Naive thymus-derived CD4-positive, alpha-beta T cell (primary cell): ENCODE measurements at regions not wholly inside any gene's neighbourhood (a gene's known extent, or its start where the extent isn't known, plus 50 kb on each side); places are given as distances from the start of the nearest gene placed in this dataset.

ENCODE experiments used
- ATAC-seq: fragments of 150-1000 bp; cut with Tn5 transposase; 2 replicates; pipeline ENCODE4 v1.10.0; 2021; ENCODE audit warnings: mild to moderate bottlenecking, moderate library complexity
- CTCF ChIA-PET: fragments of 350-600 bp; sonication (Branson Sonifier 250); formaldehyde crosslinking; loops from one replicate; lab custom pipeline; 2021; ENCODE audit warnings: antibody characterized with exemption; lab: Charles Lee
- POLR2A ChIA-PET: fragments of 350-600 bp; sonication (Branson Sonifier 250); formaldehyde crosslinking; loops from one replicate; lab custom pipeline; 2021; ENCODE audit warnings: antibody characterized with exemption, inconsistent platforms; lab: Charles Lee
- DNase-seq, 9 donors: peaks; one replicate each; pipeline versions ENCODE4 v3.0.0 to v3.0.0-alpha.2; 2020 to 2022; ENCODE audit warnings: mixed read lengths in 1 of 9
- H3K27ac ChIP-seq: one replicate; pipeline ENCODE4 v1.7.0; 2013; ENCODE audit warnings: mild to moderate bottlenecking, low read depth, low read length, moderate library complexity
- H3K27me3 ChIP-seq, 2 donors: one replicate each; pipeline ENCODE4 v1.7.0; 2013; ENCODE audit warnings: low read length in 2 of 2, mild to moderate bottlenecking in 2 of 2, moderate library complexity in 2 of 2; ENCODE audit not compliant: control insufficient read depth in 2 of 2, insufficient read depth in 2 of 2
- H3K36me3 ChIP-seq, 3 experiments: 1 replicate in 2 of 3; 2 replicates in 1 of 3; pipeline ENCODE4 v1.7.0; 2013; ENCODE audit warnings: low read length in 3 of 3, mild to moderate bottlenecking in 3 of 3, moderate library complexity in 1 of 3; ENCODE audit not compliant: insufficient read depth in 3 of 3, control insufficient read depth in 2 of 3
- H3K4me1 ChIP-seq, 2 donors: one replicate each; pipeline ENCODE4 v1.7.0; 2013; ENCODE audit warnings: low read length in 2 of 2, mild to moderate bottlenecking in 2 of 2, moderate library complexity in 1 of 2; ENCODE audit not compliant: control insufficient read depth in 2 of 2, insufficient read depth in 2 of 2
- H3K4me3 ChIP-seq: 2 replicates; pipeline ENCODE4 v1.7.0; 2013; ENCODE audit warnings: mild to moderate bottlenecking, low read length
- H3K9me3 ChIP-seq, 3 experiments: 1 replicate in 2 of 3; 2 replicates in 1 of 3; pipeline ENCODE4 v1.7.0; 2013; ENCODE audit warnings: low read length in 3 of 3; ENCODE audit not compliant: control insufficient read depth in 2 of 3
- H3K27ac Mint-ChIP-seq, 9 donors: one replicate each; pipeline ENCODE4 v1.8.0; 2020 to 2022; ENCODE audit warnings: mixed read lengths in 9 of 9, mild to moderate bottlenecking in 8 of 9, moderate library complexity in 5 of 9, inconsistent platforms in 2 of 9
- H3K27me3 Mint-ChIP-seq, 5 donors: one replicate each; pipeline ENCODE4 v1.8.0; 2021 to 2022; ENCODE audit warnings: mixed read lengths in 5 of 5, mild to moderate bottlenecking in 1 of 5
- H3K36me3 Mint-ChIP-seq, 5 donors: one replicate each; pipeline ENCODE4 v1.8.0; 2020 to 2022; ENCODE audit warnings: mixed read lengths in 5 of 5, mild to moderate bottlenecking in 3 of 5, inconsistent platforms in 1 of 5
- H3K4me1 Mint-ChIP-seq, 7 donors: one replicate each; pipeline ENCODE4 v1.8.0; 2020 to 2022; ENCODE audit warnings: mixed read lengths in 7 of 7, mild to moderate bottlenecking in 3 of 7, inconsistent platforms in 1 of 7
- H3K4me3 Mint-ChIP-seq, 10 donors: one replicate each; pipeline ENCODE4 v1.8.0; 2020 to 2022; ENCODE audit warnings: mild to moderate bottlenecking in 10 of 10, mixed read lengths in 10 of 10, moderate library complexity in 6 of 10, inconsistent platforms in 2 of 10
- H3K9me3 Mint-ChIP-seq, 11 donors: one replicate each; pipeline ENCODE4 v1.8.0; 2020 to 2022; ENCODE audit warnings: mixed read lengths in 11 of 11, mild to moderate bottlenecking in 4 of 11, inconsistent platforms in 1 of 11, moderate library complexity in 1 of 11
- intact Hi-C, 2 donors: fragments of 100-400 bp; cut with micrococcal nuclease; formaldehyde crosslinking; loops; one replicate each; pipeline ENCODE4 v1.15.1; 2023

DNA sequence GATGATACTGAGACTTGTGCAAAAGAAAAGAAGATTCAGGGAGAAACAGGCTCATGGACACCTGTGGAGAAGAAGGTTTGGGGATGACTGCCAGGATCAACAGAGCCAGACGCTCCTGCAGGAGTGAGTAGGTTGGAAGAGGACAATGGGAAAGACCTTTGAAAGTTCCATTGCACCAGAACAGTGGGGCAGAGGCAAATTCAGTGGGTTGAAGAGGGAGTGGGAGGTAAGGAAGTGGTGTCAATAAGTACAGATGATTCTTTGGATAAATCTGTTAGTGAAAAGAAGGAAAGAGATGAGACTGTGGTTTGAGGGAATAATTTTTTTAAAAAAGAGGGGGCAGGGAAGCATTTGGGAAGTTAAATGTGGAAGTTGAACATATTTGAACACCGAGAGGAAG lies 212.8 kb downstream of the SOX9 start:
- H3K4me1 ChIP-seq, result no peaks in the 10 kb centered on the region
- POLR2A ChIA-PET, result no interaction called here
- Mint-ChIP-seq H3K36me3 (no peaks in the 10 kb centered on the region), H3K9me3 (peaks cover 0 to 8% (median 0%) of the 10 kb centered on the region in 11 donors), H3K27ac (no peak overlapping the region), H3K4me3 (no peak overlapping the region), H3K4me1 (no peaks in the 10 kb centered on the region), H3K27me3 (peaks cover 0 to 38% (median 16%) of the 10 kb centered on the region in 5 donors)
- CTCF ChIA-PET, result no interaction called here
- no peaks in the 10 kb centered on the region for H3K9me3 ChIP-seq
- H3K36me3 ChIP-seq, result no peaks in the 10 kb centered on the region
- intact Hi-C loops, result no loop called here
- H3K4me3 ChIP-seq, result no peak overlapping the region
- H3K27me3 ChIP-seq, result no peaks in the 10 kb centered on the region
- DNase-seq (no peak), ATAC-seq (no peak)
- no peak overlapping the region for H3K27ac ChIP-seq

DNA sequence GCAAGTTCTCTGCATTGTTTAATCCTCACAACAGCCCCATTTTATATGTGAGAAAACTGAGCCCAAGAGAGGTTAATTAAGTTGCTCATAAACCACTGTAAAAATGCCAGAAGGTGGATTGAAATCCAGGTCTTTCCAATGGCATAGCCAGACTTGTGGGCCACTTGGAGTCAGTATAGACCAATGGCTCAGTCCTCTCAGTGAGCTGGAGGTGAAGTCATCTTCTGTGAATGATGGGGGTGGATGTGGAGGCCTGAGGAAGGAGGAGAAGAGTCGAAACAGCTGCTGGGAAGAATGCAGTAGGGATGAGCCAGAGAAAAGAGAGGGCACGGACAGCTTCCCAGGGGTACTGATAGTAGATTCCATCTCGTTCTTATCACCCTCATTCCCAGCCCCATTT lies 213.4 kb downstream of the SOX9 start:
- H3K27me3 Mint-ChIP-seq, result peaks cover 0 to 44% (median 20%) of the 10 kb centered on the region in 5 donors
- H3K36me3 Mint-ChIP-seq, result no peaks in the 10 kb centered on the region
- ChIA-PET POLR2A (no interaction called here), CTCF (no interaction called here)
- H3K4me1 Mint-ChIP-seq, result no peaks in the 10 kb centered on the region
- intact Hi-C loops, result no loop called here
- H3K4me3 Mint-ChIP-seq, result no peak overlapping the region
- no peak for DNase-seq
- H3K36me3 ChIP-seq, result no peaks in the 10 kb centered on the region
- H3K27me3 ChIP-seq, result no peaks in the 10 kb centered on the region
- no peaks in the 10 kb centered on the region for H3K4me1 ChIP-seq
- peaks cover 0 to 8% (median 0%) of the 10 kb centered on the region in 11 donors for H3K9me3 Mint-ChIP-seq
- no peak overlapping the region for H3K27ac ChIP-seq
- H3K4me3 ChIP-seq, result no peak overlapping the region
- no peak for ATAC-seq
- no peaks in the 10 kb centered on the region for H3K9me3 ChIP-seq
- H3K27ac Mint-ChIP-seq, result no peak overlapping the region

DNA sequence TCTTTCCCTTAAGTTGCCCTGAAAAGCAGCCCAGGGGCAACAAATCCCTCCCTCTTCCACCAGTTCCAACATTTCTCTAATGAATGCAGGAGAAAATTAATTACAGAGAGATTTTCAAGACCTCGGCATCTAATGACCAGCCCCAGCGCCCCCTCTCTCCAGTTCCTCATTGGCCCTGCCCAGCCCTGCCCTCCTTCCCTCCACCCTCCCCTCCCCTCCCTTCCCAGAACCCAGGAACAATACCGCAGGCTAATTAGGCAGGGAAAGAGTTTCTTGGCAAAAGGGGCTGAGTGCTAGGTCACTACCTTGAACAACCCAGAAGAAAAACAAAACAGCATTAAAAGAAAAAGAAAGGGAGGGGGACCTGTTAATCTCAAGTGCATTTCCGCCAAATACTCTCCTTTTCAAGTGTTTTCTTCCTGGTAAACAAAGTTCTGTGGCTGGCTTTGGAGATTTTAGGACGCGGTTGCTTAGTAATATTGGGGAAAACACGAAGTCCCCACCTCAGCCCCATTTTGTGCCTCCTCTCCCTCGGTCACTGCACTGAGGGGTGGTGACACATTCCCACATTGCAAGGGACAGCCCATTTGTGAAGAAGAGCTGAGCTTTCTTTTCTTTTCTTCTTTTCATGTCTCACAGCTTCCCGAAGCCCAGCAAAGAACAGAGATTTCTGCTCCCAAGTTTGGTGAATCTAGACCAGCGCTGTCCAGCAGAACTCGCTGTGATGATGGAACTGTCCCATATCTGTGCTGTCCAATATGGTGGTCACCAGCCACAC lies 215.4 kb downstream of the SOX9 start:
- Histone ChIP-seq H3K36me3 (no peaks in the 10 kb centered on the region), H3K4me1 (no peaks in the 10 kb centered on the region), H3K4me3 (no peak overlapping the region), H3K27me3 (no peaks in the 10 kb centered on the region), H3K27ac (no peak overlapping the region), H3K9me3 (no peaks in the 10 kb centered on the region)
- Mint-ChIP-seq H3K27me3 (peaks cover 0 to 54% (median 26%) of the 10 kb centered on the region in 5 donors), H3K36me3 (no peaks in the 10 kb centered on the region), H3K4me3 (no peak overlapping the region), H3K4me1 (no peaks in the 10 kb centered on the region), H3K9me3 (peaks cover 0 to 8% (median 0%) of the 10 kb centered on the region in 11 donors), H3K27ac (no peak overlapping the region)
- no peak for DNase-seq
- CTCF ChIA-PET, result no interaction called here
- no peak for ATAC-seq
- intact Hi-C loops, result no loop called here
- POLR2A ChIA-PET, result no interaction called here

DNA sequence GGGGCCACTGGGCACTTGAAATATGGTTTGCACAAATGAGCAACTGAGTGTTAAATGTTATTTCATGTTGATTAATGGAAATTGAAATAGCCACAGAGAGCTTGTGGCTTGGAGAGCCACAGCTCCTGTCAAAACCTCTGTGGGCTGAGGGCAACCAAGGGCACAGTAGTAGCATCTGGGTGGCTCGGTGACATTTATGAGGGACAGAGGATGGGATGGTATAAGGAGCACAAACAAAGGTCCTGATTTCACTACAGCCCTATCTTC lies 215.9 kb downstream of the SOX9 start:
- Histone ChIP-seq H3K4me3 (no peak overlapping the region), H3K27ac (no peak overlapping the region), H3K9me3 (no peaks in the 10 kb centered on the region), H3K4me1 (no peaks in the 10 kb centered on the region), H3K27me3 (no peaks in the 10 kb centered on the region), H3K36me3 (no peaks in the 10 kb centered on the region)
- no peak overlapping the region for H3K4me3 Mint-ChIP-seq
- CTCF ChIA-PET, result no interaction called here
- peaks cover 0 to 10% (median 0%) of the 10 kb centered on the region in 11 donors for H3K9me3 Mint-ChIP-seq
- no peak for DNase-seq
- no peak overlapping the region for H3K27ac Mint-ChIP-seq
- POLR2A ChIA-PET, result no interaction called here
- intact Hi-C loops, result no loop called here
- H3K4me1 Mint-ChIP-seq, result no peaks in the 10 kb centered on the region
- H3K36me3 Mint-ChIP-seq, result no peaks in the 10 kb centered on the region
- no peak for ATAC-seq
- peaks cover 0 to 54% (median 23%) of the 10 kb centered on the region in 5 donors for H3K27me3 Mint-ChIP-seq

DNA sequence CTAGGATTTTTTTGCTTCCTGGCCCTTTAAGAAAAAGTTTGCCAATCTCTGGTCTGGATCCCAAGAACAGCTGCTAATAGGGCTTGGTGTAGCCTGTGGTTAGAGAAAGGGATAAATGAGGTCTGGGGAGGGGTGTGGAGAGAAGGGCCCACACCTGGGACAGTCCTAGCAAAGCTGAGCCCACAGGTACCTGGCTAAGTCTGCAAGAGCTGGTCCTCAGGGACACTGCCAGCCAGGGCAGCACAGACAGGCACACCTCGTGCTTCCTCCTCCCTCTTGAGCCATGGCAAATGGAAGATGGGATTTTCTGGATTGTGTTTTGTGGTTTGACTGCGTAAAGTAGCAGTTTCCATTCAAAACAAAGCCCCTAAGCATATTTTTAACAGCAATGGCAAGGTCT lies 217.5 kb downstream of the SOX9 start:
- POLR2A ChIA-PET, result no interaction called here
- intact Hi-C loops, result no loop called here
- CTCF ChIA-PET, result no interaction called here

DNA sequence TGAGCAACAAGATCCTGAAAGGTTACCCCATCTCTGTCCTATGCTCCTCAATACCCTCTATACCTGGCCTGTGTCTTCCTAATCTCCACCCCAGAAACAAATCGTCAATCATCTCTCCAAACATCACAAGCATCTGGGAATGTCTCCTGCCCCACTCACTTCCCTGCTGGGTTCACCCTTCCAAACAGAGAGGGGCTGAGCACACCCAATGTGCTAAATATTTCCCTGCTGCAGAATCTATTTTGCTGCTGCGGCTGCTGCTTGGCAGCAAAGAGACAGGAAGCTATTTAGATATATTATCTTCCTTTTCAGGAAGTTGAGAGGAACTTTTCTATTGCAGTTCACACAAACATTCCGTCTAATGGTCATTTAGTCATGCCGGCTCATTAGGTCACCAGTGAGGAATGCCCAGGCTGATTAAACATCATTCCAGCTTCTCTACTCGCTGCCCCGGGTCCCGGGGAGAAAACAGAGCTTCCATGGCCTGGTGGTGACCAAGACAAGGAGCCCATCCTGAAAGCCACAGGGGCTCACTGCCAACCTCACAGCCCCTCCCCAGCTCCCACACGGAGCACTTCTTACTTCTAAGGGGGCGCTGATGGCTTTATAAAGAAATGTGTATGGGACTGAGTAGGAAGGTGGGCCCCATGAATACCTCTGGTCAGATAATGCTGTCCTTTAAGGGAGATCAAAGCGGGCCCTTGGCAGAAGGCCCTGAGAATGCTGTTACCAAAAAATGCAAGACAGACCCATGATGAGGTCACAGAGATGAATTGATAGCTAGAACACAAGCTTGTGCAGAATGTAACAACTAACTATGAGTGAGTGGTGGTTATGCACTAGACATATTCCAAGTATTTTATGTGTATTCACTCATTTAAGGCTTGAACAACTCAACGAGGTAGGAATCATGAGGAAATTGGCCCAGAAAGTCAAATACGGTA lies 218.3 kb downstream of the SOX9 start:
- H3K27ac Mint-ChIP-seq, result no peak overlapping the region
- ChIA-PET POLR2A (no interaction called here), CTCF (no interaction called here)
- no peak overlapping the region for H3K27ac ChIP-seq
- no peak overlapping the region for H3K4me3 ChIP-seq
- H3K4me1 ChIP-seq, result no peaks in the 10 kb centered on the region
- ATAC-seq, result no peak
- H3K9me3 Mint-ChIP-seq, result peaks cover 0 to 7% (median 0%) of the 10 kb centered on the region in 11 donors
- H3K9me3 ChIP-seq, result no peaks in the 10 kb centered on the region
- H3K36me3 Mint-ChIP-seq, result no peaks in the 10 kb centered on the region
- H3K4me3 Mint-ChIP-seq, result no peak overlapping the region
- no peaks in the 10 kb centered on the region for H3K4me1 Mint-ChIP-seq
- H3K36me3 ChIP-seq, result no peaks in the 10 kb centered on the region
- peaks cover 0 to 46% (median 12%) of the 10 kb centered on the region in 5 donors for H3K27me3 Mint-ChIP-seq
- intact Hi-C loops, result no loop called here
- H3K27me3 ChIP-seq, result no peaks in the 10 kb centered on the region
- DNase-seq, result no peak

More for the DNA sequence above, 217.5 kb downstream of the SOX9 start:
- Mint-ChIP-seq H3K27me3 (peaks cover 0 to 54% (median 14%) of the 10 kb centered on the region in 5 donors), H3K4me3 (no peak overlapping the region), H3K27ac (no peak overlapping the region), H3K4me1 (no peaks in the 10 kb centered on the region), H3K9me3 (peaks cover 0 to 8% (median 0%) of the 10 kb centered on the region in 11 donors), H3K36me3 (no peaks in the 10 kb centered on the region)
- no peak for ATAC-seq
- Histone ChIP-seq H3K27ac (no peak overlapping the region), H3K4me1 (no peaks in the 10 kb centered on the region), H3K4me3 (no peak overlapping the region), H3K27me3 (no peaks in the 10 kb centered on the region), H3K36me3 (no peaks in the 10 kb centered on the region), H3K9me3 (no peaks in the 10 kb centered on the region)
- no peak for DNase-seq
